ENCODE measurements at regions not wholly inside any gene's neighbourhood (a gene's known extent, or its start where the extent isn't known, plus 50 kb on each side); places are given as distances from the start of the nearest gene placed in this dataset.
A peak's percentile ranks its signal among the peaks of the same experiment; 100 is the strongest.

GRCh38 chr11:80861193-80861592 lies 1420.4 kb upstream of the TENM4 start:
- no peak for TF ChIP-seq ZFP30 (CRISPR knock-in tag; IDR thresholded peaks at IDR 0.05)
- TF ChIP-seq CSDC2 (CRISPR knock-in tag; IDR thresholded peaks at IDR 0.05) = no peak
- TF ChIP-seq POU6F1 (CRISPR knock-in tag; IDR thresholded peaks at IDR 0.05; ENCODE audit: borderline replicate concordance, low read depth) = no peak
- TF ChIP-seq ZC3H10 (CRISPR knock-in tag; IDR thresholded peaks at IDR 0.05) = no peak
- no peak for TF ChIP-seq TSHZ2 (CRISPR knock-in tag; IDR thresholded peaks at IDR 0.05)
- TF ChIP-seq ZFP3 (CRISPR knock-in tag; IDR thresholded peaks at IDR 0.05) = no peak
- no peak for TF ChIP-seq ZNF565 (CRISPR knock-in tag; conservative IDR thresholded peaks at IDR 0.05; ENCODE audit: low read depth)
- no peak for TF ChIP-seq OSR1 (CRISPR knock-in tag; IDR thresholded peaks at IDR 0.05)
- no peak for TF ChIP-seq TOX (CRISPR knock-in tag; IDR thresholded peaks at IDR 0.05; ENCODE audit: borderline replicate concordance)
- TF ChIP-seq CREB5 (CRISPR knock-in tag; IDR thresholded peaks at IDR 0.05; ENCODE audit: low read depth) = no peak
- no peak for TF ChIP-seq TCF4 (CRISPR knock-in tag; IDR thresholded peaks at IDR 0.05; ENCODE audit: borderline replicate concordance)
- TF ChIP-seq ISL1 (CRISPR knock-in tag; IDR thresholded peaks at IDR 0.05) = no peak
- TF ChIP-seq SNAI2 (CRISPR knock-in tag; IDR thresholded peaks at IDR 0.05) = no peak
- TF ChIP-seq PPARA (CRISPR knock-in tag; IDR thresholded peaks at IDR 0.05; ENCODE audit: borderline replicate concordance) = no peak
- no peak for ATAC-seq

GRCh38 chr11:80860632-80861031 lies 1419.8 kb upstream of the TENM4 start:
- TF ChIP-seq ZNF565 (CRISPR knock-in tag; conservative IDR thresholded peaks at IDR 0.05; ENCODE audit: low read depth) = no peak
- peak; percentile 21 for TF ChIP-seq ISL1 (CRISPR knock-in tag; IDR thresholded peaks at IDR 0.05)
- ATAC-seq = no peak

GRCh38 chr11:80856066-80856465 lies 1415.2 kb upstream of the TENM4 start:
- ATAC-seq = no peak
- TF ChIP-seq GLIS3 (CRISPR knock-in tag; IDR thresholded peaks at IDR 0.05) (no peak), ESRRG (CRISPR knock-in tag; IDR thresholded peaks at IDR 0.05) (no peak), RARB (CRISPR knock-in tag; IDR thresholded peaks at IDR 0.05) (no peak), BACH2 (CRISPR knock-in tag; IDR thresholded peaks at IDR 0.05; ENCODE audit: borderline replicate concordance) (no peak), TOX (CRISPR knock-in tag; IDR thresholded peaks at IDR 0.05; ENCODE audit: borderline replicate concordance) (no peak), ISL1 (CRISPR knock-in tag; IDR thresholded peaks at IDR 0.05) (no peak), CSDC2 (CRISPR knock-in tag; IDR thresholded peaks at IDR 0.05) (no peak), ZNF70 (CRISPR knock-in tag; IDR thresholded peaks at IDR 0.05) (no peak), SNAI2 (CRISPR knock-in tag; IDR thresholded peaks at IDR 0.05) (no peak), ZNF565 (CRISPR knock-in tag; conservative IDR thresholded peaks at IDR 0.05; ENCODE audit: low read depth) (no peak), ZFP3 (CRISPR knock-in tag; IDR thresholded peaks at IDR 0.05) (no peak), TSHZ2 (CRISPR knock-in tag; IDR thresholded peaks at IDR 0.05) (no peak), PPARA (CRISPR knock-in tag; IDR thresholded peaks at IDR 0.05; ENCODE audit: borderline replicate concordance) (no peak), TCF4 (CRISPR knock-in tag; IDR thresholded peaks at IDR 0.05; ENCODE audit: borderline replicate concordance) (no peak), OSR1 (CRISPR knock-in tag; IDR thresholded peaks at IDR 0.05) (no peak)

GRCh38 chr11:80855426-80855825 lies 1414.6 kb upstream of the TENM4 start:
- no peak for TF ChIP-seq ISL1 (CRISPR knock-in tag; IDR thresholded peaks at IDR 0.05)
- TF ChIP-seq TOX (CRISPR knock-in tag; IDR thresholded peaks at IDR 0.05; ENCODE audit: borderline replicate concordance) = no peak
- TF ChIP-seq ZNF8 (CRISPR knock-in tag; IDR thresholded peaks at IDR 0.05) = no peak
- no peak for TF ChIP-seq GLIS3 (CRISPR knock-in tag; IDR thresholded peaks at IDR 0.05)
- no peak for TF ChIP-seq ZFP3 (CRISPR knock-in tag; IDR thresholded peaks at IDR 0.05)
- TF ChIP-seq CSRNP3 (CRISPR knock-in tag; IDR thresholded peaks at IDR 0.05) = no peak
- TF ChIP-seq CSDC2 (CRISPR knock-in tag; IDR thresholded peaks at IDR 0.05) = no peak
- no peak for TF ChIP-seq PPARA (CRISPR knock-in tag; IDR thresholded peaks at IDR 0.05; ENCODE audit: borderline replicate concordance)
- no peak for TF ChIP-seq RARB (CRISPR knock-in tag; IDR thresholded peaks at IDR 0.05)
- no peak for TF ChIP-seq ZNF565 (CRISPR knock-in tag; conservative IDR thresholded peaks at IDR 0.05; ENCODE audit: low read depth)
- TF ChIP-seq TCF4 (CRISPR knock-in tag; IDR thresholded peaks at IDR 0.05; ENCODE audit: borderline replicate concordance) = no peak
- no peak for TF ChIP-seq CREB5 (CRISPR knock-in tag; IDR thresholded peaks at IDR 0.05; ENCODE audit: low read depth)
- TF ChIP-seq OSR1 (CRISPR knock-in tag; IDR thresholded peaks at IDR 0.05) = no peak
- ATAC-seq = no peak

Measured in SK-N-SH treated with all-trans-retinoic acid at 6 μM for 48 hours (cell line).